Endothelial cell (in vitro differentiated cells): ENCODE measurements at regions not wholly inside any gene's neighbourhood (a gene's known extent, or its start where the extent isn't known, plus 50 kb on each side); places are given as distances from the start of the nearest gene placed in this dataset.

Source experiments
- DNase-seq: peaks from one replicate; pipeline ENCODE4 v3.0.0; 2021; ENCODE audit warnings: low spot score
- H3K27ac Mint-ChIP-seq: one replicate; pipeline ENCODE4 v1.8.0; 2021; ENCODE audit warnings: mixed read lengths, inconsistent platforms; ENCODE audit not compliant: unreplicated experiment
- H3K27me3 Mint-ChIP-seq: one replicate; pipeline ENCODE4 v1.8.0; 2021; ENCODE audit warnings: mild to moderate bottlenecking, moderate library complexity, mixed read lengths, inconsistent platforms; ENCODE audit not compliant: unreplicated experiment
- H3K36me3 Mint-ChIP-seq: one replicate; pipeline ENCODE4 v1.8.0; 2021; ENCODE audit warnings: mild to moderate bottlenecking, low read depth, mixed read lengths, inconsistent platforms; ENCODE audit not compliant: unreplicated experiment
- H3K4me1 Mint-ChIP-seq: one replicate; pipeline ENCODE4 v1.8.0; 2021; ENCODE audit warnings: mild to moderate bottlenecking, mixed read lengths, inconsistent platforms; ENCODE audit not compliant: unreplicated experiment
- H3K4me3 Mint-ChIP-seq: one replicate; pipeline ENCODE4 v1.8.0; 2021; ENCODE audit warnings: mild to moderate bottlenecking, mixed read lengths, inconsistent platforms; ENCODE audit not compliant: unreplicated experiment
- H3K9me3 Mint-ChIP-seq: one replicate; pipeline ENCODE4 v1.8.0; 2021; ENCODE audit warnings: mixed read lengths, inconsistent platforms; ENCODE audit not compliant: unreplicated experiment
- CTCF ChIP-seq: fragments of 200-600 bp; sonication (generic); IDR thresholded peaks from one replicate; pipeline ENCODE4 v1.5.0; 2021; ENCODE audit warnings: antibody characterized with exemption; ENCODE audit not compliant: unreplicated experiment

- no peak for TF ChIP-seq CTCF
- Mint-ChIP-seq H3K4me1 (no peaks in the 10 kb centered on the region), H3K27ac (no peak overlapping the region), H3K9me3 (no peaks in the 10 kb centered on the region), H3K36me3 (no peaks in the 10 kb centered on the region), H3K27me3 (no peaks in the 10 kb centered on the region), H3K4me3 (no peak overlapping the region)
- no peak for DNase-seq
Measured at GRCh38 chr12:66779466-66779865, 100.6 kb upstream of the GRIP1 start.

GRCh38 chr12:66786531-66787308 lies 107.8 kb upstream of the GRIP1 start:
- DNase-seq: no peak
- TF ChIP-seq CTCF: no peak
- no peak overlapping the region for H3K27ac Mint-ChIP-seq
- no peaks in the 10 kb centered on the region for H3K4me1 Mint-ChIP-seq
- H3K4me3 Mint-ChIP-seq: no peak overlapping the region
- H3K36me3 Mint-ChIP-seq: no peaks in the 10 kb centered on the region
- H3K9me3 Mint-ChIP-seq: no peaks in the 10 kb centered on the region
- no peaks in the 10 kb centered on the region for H3K27me3 Mint-ChIP-seq

GRCh38 chr12:66799551-66799950 lies 120.7 kb upstream of the GRIP1 start:
- Mint-ChIP-seq H3K9me3 (no peaks in the 10 kb centered on the region), H3K36me3 (no peaks in the 10 kb centered on the region), H3K4me3 (no peak overlapping the region), H3K4me1 (peaks cover 13% of the 10 kb centered on the region), H3K27me3 (peaks cover 2% of the 10 kb centered on the region), H3K27ac (no peak overlapping the region)
- DNase-seq: no peak
- TF ChIP-seq CTCF: no peak

- peaks cover 2% of the 10 kb centered on the region for H3K27me3 Mint-ChIP-seq
- no peak overlapping the region for H3K4me3 Mint-ChIP-seq
- no peak overlapping the region for H3K27ac Mint-ChIP-seq
- TF ChIP-seq CTCF: no peak
- DNase-seq: no peak
- H3K36me3 Mint-ChIP-seq: no peaks in the 10 kb centered on the region
- H3K4me1 Mint-ChIP-seq: peaks cover 13% of the 10 kb centered on the region
- H3K9me3 Mint-ChIP-seq: no peaks in the 10 kb centered on the region
Measured at GRCh38 chr12:66800046-66800445, 121.2 kb upstream of the GRIP1 start.

GRCh38 chr12:66803930-66804329 lies 125.1 kb upstream of the GRIP1 start:
- Mint-ChIP-seq H3K4me3 (no peak overlapping the region), H3K9me3 (no peaks in the 10 kb centered on the region), H3K27ac (no peak overlapping the region), H3K27me3 (peaks cover 2% of the 10 kb centered on the region), H3K4me1 (peaks cover 13% of the 10 kb centered on the region), H3K36me3 (no peaks in the 10 kb centered on the region)
- DNase-seq: no peak
- TF ChIP-seq CTCF: no peak
